ENCODE measurements at regions not wholly inside any gene's neighbourhood (a gene's known extent, or its start where the extent isn't known, plus 50 kb on each side); places are given as distances from the start of the nearest gene placed in this dataset.
A peak's percentile ranks its signal among the peaks of the same experiment; 100 is the strongest.

DNA sequence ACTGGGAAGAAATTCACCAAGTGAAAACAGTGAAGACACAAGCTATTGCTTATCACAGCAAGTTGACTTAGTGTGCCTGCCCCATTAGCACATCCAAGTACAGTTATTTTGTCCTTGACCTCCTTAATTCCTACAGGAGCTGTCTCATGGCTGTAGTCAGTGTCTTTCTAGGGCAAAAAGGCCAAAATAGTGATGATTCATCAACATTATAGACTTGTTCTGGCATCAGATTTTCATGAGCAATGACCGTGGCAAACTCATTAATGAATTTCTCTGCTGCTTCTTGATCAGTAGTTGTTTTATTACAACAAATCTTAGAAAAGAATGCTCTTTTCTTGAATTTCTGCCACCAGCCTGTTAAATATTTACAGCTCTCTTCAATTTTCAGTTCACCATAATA, 1169.3 kb upstream of the DDX18 start:
- DNase-seq, result no peak

DNA sequence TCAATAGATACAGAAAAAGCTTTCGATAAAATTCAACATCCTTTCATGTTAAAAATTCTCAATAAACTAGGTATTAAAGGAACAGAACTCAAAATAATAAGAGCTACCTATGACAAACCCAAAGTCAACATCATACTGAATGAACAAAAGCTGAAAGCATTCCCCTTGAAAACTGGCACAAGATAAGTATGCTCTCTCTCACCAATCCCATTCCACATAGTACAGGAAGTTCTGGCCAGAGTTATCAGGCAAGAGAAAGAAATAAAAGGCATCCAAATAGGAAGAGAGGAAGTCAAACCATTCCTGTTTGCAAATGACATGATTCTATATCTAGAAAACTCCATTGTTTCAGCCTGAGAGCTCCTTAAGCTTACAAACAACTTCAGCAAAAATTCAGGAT, 1145.8 kb upstream of the DDX18 start:
- DNase-seq, result no peak

GRCh38 chr2:116669782-116670181, 1144.7 kb upstream of the DDX18 start:
- DNase-seq, result no peak

- DNase-seq, result no peak
Measured at GRCh38 chr2:116674188-116674587, 1140.3 kb upstream of the DDX18 start.

GRCh38 chr2:116676776-116677175, 1137.7 kb upstream of the DDX18 start:
- DNase-seq, result no peak

- DNase-seq, result no peak
Measured at GRCh38 chr2:116680256-116680936, 1134.1 kb upstream of the DDX18 start.

DNA sequence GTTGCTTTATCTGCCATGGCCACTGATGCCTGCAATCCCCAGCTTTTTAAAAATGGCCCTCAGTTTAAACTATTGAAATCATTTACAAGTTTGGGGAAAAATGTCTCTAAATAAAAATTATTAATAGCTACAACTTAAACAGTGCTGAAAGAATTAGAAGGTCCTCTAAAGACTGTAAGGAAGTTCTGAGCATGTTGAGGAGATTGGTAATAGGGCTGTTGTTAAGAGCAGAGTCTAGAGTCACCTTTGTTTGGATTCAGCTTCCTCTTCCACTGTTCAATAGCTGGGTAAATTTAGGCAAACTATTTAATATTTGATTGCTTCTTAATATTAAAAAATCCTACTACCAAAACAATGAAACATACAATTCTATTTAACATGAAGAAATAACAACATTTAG, 1127.1 kb upstream of the DDX18 start:
- DNase-seq, result no peak

- no peak for DNase-seq
Measured at GRCh38 chr2:116692988-116693387, 1121.5 kb upstream of the DDX18 start.

- no peak for DNase-seq
Measured at GRCh38 chr2:116696223-116696622, 1118.3 kb upstream of the DDX18 start.

DNA sequence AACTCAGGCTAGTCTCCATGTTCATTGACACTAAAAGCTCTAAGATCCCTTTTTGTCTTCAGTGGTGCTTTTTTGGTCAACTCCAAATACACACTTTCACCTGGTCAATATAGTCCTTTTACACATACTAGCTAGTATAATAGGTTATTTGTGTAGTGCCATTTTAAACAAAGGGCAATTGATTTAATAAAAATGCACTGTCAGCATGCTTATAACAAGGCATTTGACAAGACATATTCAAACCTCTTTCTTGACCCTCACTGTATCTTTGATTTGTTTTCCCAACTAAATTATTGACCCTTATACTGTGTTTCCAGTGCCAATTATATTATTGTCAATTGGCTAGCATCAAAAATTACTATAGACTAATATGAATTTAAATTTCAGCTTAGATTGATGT, 1117.6 kb upstream of the DDX18 start:
- no peak for DNase-seq

- DNase-seq, result no peak
Measured at GRCh38 chr2:116706396-116706795, 1108.1 kb upstream of the DDX18 start.

DNA sequence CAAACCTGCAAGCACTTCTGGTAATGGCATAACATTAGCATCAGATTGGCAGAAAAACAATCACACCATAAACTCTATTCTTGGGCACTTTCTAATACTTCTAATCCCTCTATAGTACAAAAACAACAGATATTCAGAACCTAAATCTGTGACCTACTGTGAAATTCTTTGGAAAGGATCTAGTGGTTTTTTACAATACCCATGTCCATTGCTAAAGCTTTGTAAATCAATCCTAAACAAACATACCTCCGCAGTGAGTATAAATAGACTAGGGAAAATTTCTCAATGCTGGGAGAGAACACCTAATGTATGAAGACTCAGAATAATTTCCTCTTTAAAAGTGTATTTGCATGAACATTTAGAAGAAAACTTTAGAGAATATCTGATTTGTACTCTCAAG, 1098.5 kb upstream of the DDX18 start:
- DNase-seq, result no peak

- DNase-seq, result no peak
Measured at GRCh38 chr2:116716444-116716843, 1098.0 kb upstream of the DDX18 start.

DNA sequence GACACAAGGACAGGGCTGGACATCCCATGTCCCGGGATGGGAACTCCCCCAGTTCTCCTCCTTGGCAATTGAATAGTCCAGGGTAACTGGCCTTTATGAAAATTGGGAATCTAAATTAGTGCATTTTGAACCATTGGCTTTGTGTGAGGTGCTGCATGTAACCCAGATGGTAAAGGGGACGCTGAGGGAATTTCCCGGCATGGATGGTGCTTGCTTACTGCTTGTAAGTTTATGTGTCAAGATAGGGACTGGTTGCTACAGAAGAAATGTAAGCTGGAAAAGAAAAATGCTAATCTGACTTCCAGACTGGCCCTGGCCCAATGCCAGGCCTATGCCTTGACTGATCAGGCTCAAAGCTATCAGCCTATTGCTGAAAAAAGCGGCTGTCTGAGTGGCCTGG, 1096.7 kb upstream of the DDX18 start:
- no peak for DNase-seq

- DNase-seq, result no peak
Measured at GRCh38 chr2:116718451-116718850, 1096.0 kb upstream of the DDX18 start.

- DNase-seq, result peak in 1 of 3 donors; percentile 13
Measured at GRCh38 chr2:116719836-116720235, 1094.7 kb upstream of the DDX18 start.

DNA sequence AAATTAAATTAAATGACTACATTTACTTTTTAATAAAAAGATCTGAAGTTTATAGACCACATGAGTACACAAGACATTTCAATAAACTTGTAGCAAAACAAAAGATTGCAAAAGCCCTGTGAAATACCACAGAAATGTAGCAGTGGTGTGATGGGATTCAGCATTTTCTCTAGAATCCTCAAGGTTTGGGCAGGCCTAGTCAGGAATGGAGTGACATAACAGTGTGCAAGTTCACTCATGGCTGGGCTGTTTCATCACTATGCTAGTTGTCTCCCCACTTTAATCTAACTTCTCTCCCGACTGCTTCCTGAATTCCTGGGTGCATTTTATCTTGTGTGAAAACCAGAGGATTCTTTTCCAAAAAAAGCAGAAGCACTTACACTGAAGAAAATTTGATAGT, 1089.9 kb upstream of the DDX18 start:
- DNase-seq, result no peak

- no peak for DNase-seq
Measured at GRCh38 chr2:116732322-116732721, 1082.2 kb upstream of the DDX18 start.

DNA sequence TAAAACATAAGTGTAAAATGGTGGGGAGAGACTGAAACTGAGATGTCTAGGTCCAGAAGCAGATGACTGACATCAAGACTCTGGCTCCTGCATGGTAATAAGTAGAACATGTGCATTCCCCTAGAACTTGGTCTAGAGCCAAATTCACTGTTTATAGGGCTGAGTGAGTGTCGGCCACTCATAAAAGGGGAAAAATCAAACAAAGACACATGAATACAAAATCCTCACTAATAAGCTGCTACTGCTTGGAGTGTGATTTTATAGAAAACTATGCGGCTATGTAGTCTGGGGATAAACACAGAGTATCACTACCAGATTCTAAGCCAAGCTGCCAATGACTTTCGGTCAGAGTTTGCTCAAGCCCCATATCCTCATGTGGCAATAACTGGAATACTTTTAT, 1080.8 kb upstream of the DDX18 start:
- DNase-seq, result no peak

GRCh38 chr2:116737951-116738350, 1076.5 kb upstream of the DDX18 start:
- no peak for DNase-seq

- no peak for DNase-seq
Measured at GRCh38 chr2:116747103-116747502, 1067.4 kb upstream of the DDX18 start.

- DNase-seq, result no peak
Measured at GRCh38 chr2:116749994-116750393, 1064.5 kb upstream of the DDX18 start.

DNA sequence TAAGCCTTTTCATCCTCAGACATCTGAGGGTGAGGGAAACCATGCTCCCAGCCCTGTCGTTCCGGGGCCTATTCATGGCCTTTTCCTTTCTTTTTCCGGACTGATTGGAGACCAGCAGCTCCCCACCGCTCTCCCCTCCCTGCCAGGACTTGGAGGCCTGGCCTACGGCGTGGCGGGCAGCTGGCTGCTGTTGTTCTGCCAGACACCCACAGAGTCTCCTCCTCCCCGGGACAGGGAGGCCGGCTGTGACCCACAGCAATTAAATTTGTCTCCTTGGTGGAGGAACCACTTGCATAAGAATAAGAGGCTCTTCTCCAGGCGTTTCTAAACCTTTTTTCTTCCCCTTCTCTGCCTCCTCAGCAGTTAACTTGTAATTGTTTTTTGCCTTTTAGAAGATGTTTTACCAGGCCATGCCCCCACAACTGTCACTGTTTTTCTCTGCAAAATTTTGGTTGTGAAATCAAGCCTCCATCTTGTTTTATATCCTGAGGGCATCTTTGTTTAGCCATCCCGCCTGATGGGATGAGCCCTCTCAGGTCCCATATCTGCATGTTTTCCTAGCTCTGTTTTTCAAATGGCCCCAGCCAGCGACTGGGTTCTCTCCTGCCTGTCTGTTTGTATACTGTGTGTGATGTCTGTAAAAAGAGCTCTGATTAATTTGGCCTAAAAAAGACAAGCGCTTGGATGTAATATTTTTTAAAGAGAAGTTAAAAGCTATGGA, 1060.0 kb upstream of the DDX18 start:
- DNase-seq, result no peak

DNA sequence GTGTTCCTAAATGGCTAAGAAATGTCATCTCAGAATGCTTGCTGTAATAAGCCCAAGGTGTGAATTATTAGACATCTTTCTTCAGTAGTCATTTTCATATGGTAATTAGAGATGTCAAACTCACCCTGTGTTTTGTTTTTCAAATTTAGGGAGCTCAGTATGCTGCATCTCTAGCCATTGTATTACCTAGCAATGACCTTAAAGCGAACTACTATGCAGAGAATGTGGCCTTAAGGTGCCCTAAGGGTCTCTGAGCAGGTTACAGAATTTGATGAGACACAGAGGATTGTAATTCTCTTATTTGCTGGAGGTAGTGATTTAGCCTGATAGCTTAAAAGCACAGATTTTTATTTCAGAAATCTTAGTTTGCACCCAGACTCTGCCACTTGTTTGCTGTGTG, 1052.6 kb upstream of the DDX18 start:
- DNase-seq, result no peak
